ENCODE measurements at regions not wholly inside any gene's neighbourhood (a gene's known extent, or its start where the extent isn't known, plus 50 kb on each side); places are given as distances from the start of the nearest gene placed in this dataset.

GRCh38 chr4:125891597-125892258 lies 577.0 kb downstream of the FAT4 start:
- TF ChIP-seq CTCF (conservative IDR thresholded peaks at IDR 0.05; ENCODE audit: low read length): no peak
- peak; percentile 99 for DNase-seq (ENCODE audit: low read depth)

GRCh38 chr4:125904802-125905201 lies 590.0 kb downstream of the FAT4 start:
- DNase-seq (ENCODE audit: low read depth): no peak
- TF ChIP-seq CTCF (conservative IDR thresholded peaks at IDR 0.05; ENCODE audit: low read length): no peak
- no peak overlapping the region for H3K4me3 ChIP-seq (ENCODE audit: low read length)

More at GRCh38 chr4:125891597-125892258, 577.0 kb downstream of the FAT4 start:
- no peak overlapping the region for H3K4me3 ChIP-seq (ENCODE audit: low read length)

GRCh38 chr4:125911058-125911457 lies 596.3 kb downstream of the FAT4 start:
- H3K4me3 ChIP-seq (ENCODE audit: low read length): no peak overlapping the region
- TF ChIP-seq CTCF (conservative IDR thresholded peaks at IDR 0.05; ENCODE audit: low read length): no peak
- DNase-seq (ENCODE audit: low read depth): no peak

GRCh38 chr4:125911481-125911880 lies 596.7 kb downstream of the FAT4 start:
- H3K4me3 ChIP-seq (ENCODE audit: low read length): no peak overlapping the region
- no peak for TF ChIP-seq CTCF (conservative IDR thresholded peaks at IDR 0.05; ENCODE audit: low read length)
- no peak for DNase-seq (ENCODE audit: low read depth)

- no peak for TF ChIP-seq CTCF (conservative IDR thresholded peaks at IDR 0.05; ENCODE audit: low read length)
Observed at GRCh38 chr4:125917559-125917958, 602.8 kb downstream of the FAT4 start.

GRCh38 chr4:125928652-125929051 lies 613.9 kb downstream of the FAT4 start:
- no peak for DNase-seq (ENCODE audit: low read depth)

More at GRCh38 chr4:125917559-125917958, 602.8 kb downstream of the FAT4 start:
- no peak for DNase-seq (ENCODE audit: low read depth)
- no peak overlapping the region for H3K4me3 ChIP-seq (ENCODE audit: low read length)

More at GRCh38 chr4:125928652-125929051, 613.9 kb downstream of the FAT4 start:
- no peak overlapping the region for H3K4me3 ChIP-seq (ENCODE audit: low read length)
- TF ChIP-seq CTCF (conservative IDR thresholded peaks at IDR 0.05; ENCODE audit: low read length): no peak
